Karpas-422 (cell line): ENCODE measurements at regions not wholly inside any gene's neighbourhood (a gene's known extent, or its start where the extent isn't known, plus 50 kb on each side); places are given as distances from the start of the nearest gene placed in this dataset.

Experiments
- DNase-seq: peaks from one replicate; pipeline ENCODE4 v3.0.0-alpha.2; 2015
- H2AFZ ChIP-seq: fragments of 200-600 bp; sonication (generic); 2 replicates; pipeline ENCODE4 v1.6.1; 2014; ENCODE audit warnings: antibody characterized with exemption, low read length, mixed read lengths
- H3K27ac ChIP-seq: fragments of 200-600 bp; sonication (generic); 2 replicates; pipeline ENCODE4 v1.5.1; 2014; ENCODE audit warnings: mild to moderate bottlenecking, low read length, moderate library complexity
- H3K27me3 ChIP-seq: fragments of 200-600 bp; sonication (generic); 2 replicates; pipeline ENCODE4 v1.6.1; 2014; ENCODE audit warnings: low read length, mixed read lengths
- H3K36me3 ChIP-seq: fragments of 200-600 bp; sonication (generic); 2 replicates; pipeline ENCODE4 v1.6.1; 2014; ENCODE audit warnings: low read length, mixed read lengths; ENCODE audit not compliant: insufficient read depth
- H3K4me1 ChIP-seq: fragments of 200-600 bp; sonication (generic); 2 replicates; pipeline ENCODE4 v1.6.1; 2014; ENCODE audit warnings: mild to moderate bottlenecking, low read length, mixed read lengths
- H3K4me2 ChIP-seq: fragments of 200-600 bp; sonication (generic); 2 replicates; pipeline ENCODE4 v1.6.1; 2014; ENCODE audit warnings: low read length, low read depth, mild to moderate bottlenecking; ENCODE audit not compliant: poor library complexity, severe bottlenecking
- H3K4me3 ChIP-seq: fragments of 200-600 bp; sonication (generic); 2 replicates; pipeline ENCODE4 v1.5.1; 2014; ENCODE audit warnings: mild to moderate bottlenecking, antibody characterized with exemption, low read length, mixed read lengths
- H3K79me2 ChIP-seq: fragments of 200-600 bp; sonication (generic); 2 replicates; pipeline ENCODE4 v1.6.1; 2014; ENCODE audit warnings: mild to moderate bottlenecking, low read length, mixed read lengths
- H3K9ac ChIP-seq: fragments of 200-600 bp; sonication (generic); 2 replicates; pipeline ENCODE4 v1.6.0; 2014; ENCODE audit warnings: low read length
- H3K9me2 ChIP-seq: fragments of 200-600 bp; sonication (generic), shearing (Covaris generic); replicated peaks from 2 replicates; pipeline ENCODE4 v1.6.0; 2014; ENCODE audit warnings: mild to moderate bottlenecking, low read length, moderate library complexity; ENCODE audit not compliant: insufficient read depth
- H3K9me3 ChIP-seq: fragments of 300-700, 200-600 bp; sonication (generic); 2 replicates; pipeline ENCODE4 v1.6.1; 2014; ENCODE audit warnings: low read length, mixed read lengths
- H4K20me1 ChIP-seq: fragments of 200-600 bp; sonication (generic); 2 replicates; pipeline ENCODE4 v1.6.1; 2014; ENCODE audit warnings: mild to moderate bottlenecking, antibody characterized with exemption, low read length, low read depth; ENCODE audit not compliant: insufficient read depth

GRCh38 chr10:107848726-107849360, 684.3 kb upstream of the SORCS1 start:
- no peaks in the 10 kb centered on the region for H3K79me2 ChIP-seq
- H3K9ac ChIP-seq, result no peak overlapping the region
- H3K9me3 ChIP-seq, result peaks cover 23% of the 10 kb centered on the region
- no peaks in the 10 kb centered on the region for H3K27me3 ChIP-seq
- no peak overlapping the region for H2AFZ ChIP-seq
- no peaks in the 10 kb centered on the region for H3K36me3 ChIP-seq
- H4K20me1 ChIP-seq, result no peaks in the 10 kb centered on the region
- no peak for DNase-seq
- H3K4me1 ChIP-seq, result no peaks in the 10 kb centered on the region
- H3K4me3 ChIP-seq, result no peak overlapping the region
- no peak overlapping the region for H3K4me2 ChIP-seq
- no peaks in the 10 kb centered on the region for H3K9me2 ChIP-seq
- H3K27ac ChIP-seq, result no peak overlapping the region

- Histone ChIP-seq H3K9me2 (no peaks in the 10 kb centered on the region), H3K27ac (no peak overlapping the region), H4K20me1 (no peaks in the 10 kb centered on the region), H3K27me3 (no peaks in the 10 kb centered on the region), H2AFZ (no peak overlapping the region), H3K9me3 (peaks cover 24% of the 10 kb centered on the region), H3K4me2 (no peak overlapping the region), H3K79me2 (no peaks in the 10 kb centered on the region), H3K36me3 (no peaks in the 10 kb centered on the region), H3K4me3 (no peak overlapping the region), H3K4me1 (no peaks in the 10 kb centered on the region), H3K9ac (no peak overlapping the region)
- no peak for DNase-seq
Measured at GRCh38 chr10:107847620-107848019, 683.1 kb upstream of the SORCS1 start.

DNA sequence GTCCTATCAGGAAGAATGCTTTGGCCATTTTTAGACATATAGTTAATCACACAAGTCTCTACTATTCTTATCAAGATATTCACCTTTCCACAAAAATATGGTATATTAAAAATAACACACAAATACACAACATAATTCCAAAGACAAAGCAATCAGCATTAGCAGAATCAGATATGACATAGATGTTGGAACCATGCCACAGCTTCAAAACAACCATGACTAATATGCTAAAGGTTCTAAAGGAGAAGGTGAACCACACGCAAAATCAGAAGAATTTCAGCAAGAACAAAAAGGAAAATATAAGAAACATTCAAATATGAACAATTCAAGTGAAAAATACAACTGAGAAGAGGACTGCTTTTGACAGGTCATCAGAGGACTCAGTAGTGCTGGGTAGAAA, 670.2 kb upstream of the SORCS1 start:
- H3K9me3 ChIP-seq, result peaks cover 40% of the 10 kb centered on the region
- no peak overlapping the region for H3K27ac ChIP-seq
- H3K4me2 ChIP-seq, result no peak overlapping the region
- no peak overlapping the region for H3K9ac ChIP-seq
- H2AFZ ChIP-seq, result no peak overlapping the region
- no peaks in the 10 kb centered on the region for H3K36me3 ChIP-seq
- H4K20me1 ChIP-seq, result no peaks in the 10 kb centered on the region
- no peaks in the 10 kb centered on the region for H3K9me2 ChIP-seq
- H3K4me3 ChIP-seq, result no peak overlapping the region
- H3K79me2 ChIP-seq, result no peaks in the 10 kb centered on the region
- no peak for DNase-seq
- H3K4me1 ChIP-seq, result no peaks in the 10 kb centered on the region
- no peaks in the 10 kb centered on the region for H3K27me3 ChIP-seq

DNA sequence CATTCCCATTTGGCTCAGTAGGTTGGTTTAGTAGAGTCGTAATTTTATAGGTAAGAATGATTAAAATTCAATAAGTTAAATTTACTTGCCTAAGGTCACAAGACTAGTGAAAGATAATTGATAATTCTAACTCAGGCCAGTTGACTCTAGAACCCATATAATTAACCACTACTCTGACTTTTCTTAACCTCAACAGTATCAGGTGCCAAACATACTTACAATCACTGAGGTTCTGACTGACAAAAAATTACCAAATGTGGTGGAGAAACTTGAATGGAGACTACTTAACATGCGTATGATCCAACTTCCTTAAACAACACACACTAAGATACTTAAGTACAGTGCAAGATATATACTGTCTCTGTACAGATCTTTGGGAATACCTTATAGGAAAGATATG, 667.3 kb upstream of the SORCS1 start:
- H3K9ac ChIP-seq, result no peak overlapping the region
- no peak overlapping the region for H2AFZ ChIP-seq
- H3K27me3 ChIP-seq, result no peaks in the 10 kb centered on the region
- H3K27ac ChIP-seq, result no peak overlapping the region
- H3K4me1 ChIP-seq, result no peaks in the 10 kb centered on the region
- no peaks in the 10 kb centered on the region for H4K20me1 ChIP-seq
- H3K79me2 ChIP-seq, result no peaks in the 10 kb centered on the region
- no peak overlapping the region for H3K4me2 ChIP-seq
- peaks cover 30% of the 10 kb centered on the region for H3K9me3 ChIP-seq
- no peaks in the 10 kb centered on the region for H3K9me2 ChIP-seq
- DNase-seq, result no peak
- no peak overlapping the region for H3K4me3 ChIP-seq
- H3K36me3 ChIP-seq, result no peaks in the 10 kb centered on the region

- Histone ChIP-seq H3K4me2 (no peak overlapping the region), H3K36me3 (no peaks in the 10 kb centered on the region; the same call in 1 of the 2 replicates), H3K9me2 (no peaks in the 10 kb centered on the region), H3K9ac (no peak overlapping the region), H4K20me1 (no peaks in the 10 kb centered on the region), H3K4me1 (no peaks in the 10 kb centered on the region), H3K27ac (no peak overlapping the region), H3K4me3 (no peak overlapping the region), H3K79me2 (no peaks in the 10 kb centered on the region), H3K27me3 (no peaks in the 10 kb centered on the region), H3K9me3 (peaks cover 19% of the 10 kb centered on the region), H2AFZ (no peak overlapping the region)
- DNase-seq, result no peak
Measured at GRCh38 chr10:107829161-107829560, 664.7 kb upstream of the SORCS1 start.

DNA sequence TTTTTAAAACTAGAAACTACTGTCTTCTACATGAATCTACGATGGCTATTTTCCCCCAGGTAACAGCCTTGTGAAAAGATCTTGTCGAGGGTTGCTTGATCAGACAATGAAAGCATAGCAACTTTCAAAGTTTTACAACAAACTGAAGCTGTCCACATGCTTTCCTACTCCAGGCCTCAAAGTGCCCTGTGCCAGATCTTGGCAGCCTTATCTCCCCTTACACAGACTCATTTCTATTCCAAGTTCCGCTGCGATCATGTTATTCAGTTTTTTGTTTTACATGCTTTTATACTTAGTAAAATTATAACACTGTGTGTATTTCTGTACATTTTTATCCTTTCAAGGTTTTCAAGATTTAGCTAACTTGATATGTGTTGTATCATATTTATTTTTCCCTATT, 661.7 kb upstream of the SORCS1 start:
- H3K9me2 ChIP-seq, result no peaks in the 10 kb centered on the region

GRCh38 chr10:107814865-107815487, 650.5 kb upstream of the SORCS1 start:
- Histone ChIP-seq H3K27me3 (no peaks in the 10 kb centered on the region), H3K4me1 (no peaks in the 10 kb centered on the region), H4K20me1 (no peaks in the 10 kb centered on the region), H3K36me3 (no peaks in the 10 kb centered on the region), H3K79me2 (no peaks in the 10 kb centered on the region), H3K27ac (no peak overlapping the region), H3K9me2 (no peaks in the 10 kb centered on the region), H3K9me3 (peaks cover 11% of the 10 kb centered on the region), H2AFZ (no peak overlapping the region), H3K4me2 (no peak overlapping the region), H3K9ac (no peak overlapping the region), H3K4me3 (no peak overlapping the region)
- peak; percentile 63 for DNase-seq

More for the DNA sequence above, 661.7 kb upstream of the SORCS1 start:
- Histone ChIP-seq H3K79me2 (no peaks in the 10 kb centered on the region), H2AFZ (no peak overlapping the region), H3K27me3 (no peaks in the 10 kb centered on the region), H3K4me2 (no peak overlapping the region), H3K4me3 (no peak overlapping the region), H3K36me3 (no peaks in the 10 kb centered on the region; the same call in 1 of the 2 replicates), H3K9ac (no peak overlapping the region), H3K9me3 (peaks cover 27% of the 10 kb centered on the region), H4K20me1 (no peaks in the 10 kb centered on the region), H3K27ac (no peak overlapping the region), H3K4me1 (no peaks in the 10 kb centered on the region)
- DNase-seq, result no peak

DNA sequence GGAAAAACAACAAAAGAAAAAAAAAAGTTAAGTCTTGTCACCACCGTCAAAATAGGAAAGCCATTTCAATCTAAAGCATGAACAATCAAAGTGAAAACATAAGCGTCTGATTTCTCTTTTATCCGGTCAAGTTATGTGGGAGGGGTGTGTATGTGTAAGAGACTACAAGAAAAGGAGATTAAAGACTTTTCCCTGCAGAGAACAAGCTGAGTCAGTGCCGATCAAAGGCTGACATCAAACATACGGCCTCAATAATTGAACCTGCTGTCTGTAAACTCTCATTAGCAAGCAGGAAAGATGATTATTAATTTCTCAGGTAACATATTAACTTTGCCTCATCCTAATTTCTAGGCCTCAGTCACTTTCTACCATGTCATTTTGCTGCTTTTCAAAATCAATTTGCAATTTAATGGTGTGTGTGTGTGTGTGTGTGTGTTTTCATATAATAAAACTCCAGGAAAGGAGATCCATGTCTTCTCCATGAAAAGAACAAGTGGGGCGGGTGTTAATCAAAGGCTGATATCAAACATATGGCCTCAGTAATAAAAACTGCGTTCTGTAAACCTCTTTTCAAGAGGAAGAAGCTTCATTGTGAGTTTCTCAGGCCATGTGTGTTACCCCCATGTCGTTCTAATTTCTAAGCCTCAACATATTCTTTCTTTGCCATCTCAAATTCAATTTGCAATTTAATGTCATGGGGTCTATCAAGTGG, 649.1 kb upstream of the SORCS1 start:
- no peaks in the 10 kb centered on the region for H3K27me3 ChIP-seq
- no peak overlapping the region for H2AFZ ChIP-seq
- H3K27ac ChIP-seq, result no peak overlapping the region
- no peaks in the 10 kb centered on the region for H3K36me3 ChIP-seq
- H3K4me2 ChIP-seq, result no peak overlapping the region
- H3K9me3 ChIP-seq, result peaks cover 11% of the 10 kb centered on the region
- DNase-seq, result no peak
- no peaks in the 10 kb centered on the region for H3K9me2 ChIP-seq
- H3K4me1 ChIP-seq, result no peaks in the 10 kb centered on the region
- no peaks in the 10 kb centered on the region for H4K20me1 ChIP-seq
- H3K9ac ChIP-seq, result no peak overlapping the region
- H3K79me2 ChIP-seq, result no peaks in the 10 kb centered on the region
- no peak overlapping the region for H3K4me3 ChIP-seq
